Endothelial cell of umbilical vein (primary cell): ENCODE measurements at regions not wholly inside any gene's neighbourhood (a gene's known extent, or its start where the extent isn't known, plus 50 kb on each side); places are given as distances from the start of the nearest gene placed in this dataset.
"Not testable (repeated sequence)": the region's sequence is repeated elsewhere in the genome, so short reads cannot be mapped to it uniquely, and the experiment has no call there.

Experiments used
- EZH2 ChIP-seq: IDR thresholded peaks from 2 replicates; pipeline ENCODE4 v1.6.1; 2012; ENCODE audit warnings: borderline replicate concordance, low read depth, mild to moderate bottlenecking, moderate library complexity, low read length, inconsistent platforms; ENCODE audit not compliant: severe bottlenecking
- JUN ChIP-seq: IDR thresholded peaks from 2 replicates; pipeline ENCODE4 v1.6.1; 2011; ENCODE audit warnings: borderline replicate concordance, low read depth; ENCODE audit not compliant: insufficient read length, insufficient read depth
- MYC ChIP-seq: IDR thresholded peaks from one replicate; pipeline ENCODE4 v1.6.1; 2011; ENCODE audit warnings: mild to moderate bottlenecking, low read depth, low read length
- POLR2A ChIP-seq: IDR thresholded peaks from 2 replicates; pipeline ENCODE4 v1.6.1; 2012; ENCODE audit warnings: low read depth, mild to moderate bottlenecking, control low read depth, low read length
- POLR2AphosphoS5 ChIP-seq: IDR thresholded peaks from 2 replicates; pipeline ENCODE4 v1.6.1; 2012; ENCODE audit warnings: low read depth, mild to moderate bottlenecking, control low read depth, low read length, moderate library complexity; ENCODE audit not compliant: insufficient read depth
- TF ChIP-seq, protein P1 (sequence below), 2 donors: IDR thresholded peaks; 1 replicate in 1 of 2; 2 replicates in 1 of 2; pipeline ENCODE4 v1.5.1; 2011; ENCODE audit warnings: low read length in 2 of 2, mild to moderate bottlenecking in 2 of 2, moderate library complexity in 2 of 2, control low read depth in 1 of 2, inconsistent platforms in 1 of 2, low read depth in 1 of 2; ENCODE audit not compliant: insufficient read depth in 1 of 2; ENCODE audit errors: extremely low read depth in 1 of 2
- TF ChIP-seq, protein P2 (sequence below): IDR thresholded peaks from 2 replicates; pipeline ENCODE4 v1.6.1; 2011; ENCODE audit not compliant: insufficient read depth, insufficient read length

DNA sequence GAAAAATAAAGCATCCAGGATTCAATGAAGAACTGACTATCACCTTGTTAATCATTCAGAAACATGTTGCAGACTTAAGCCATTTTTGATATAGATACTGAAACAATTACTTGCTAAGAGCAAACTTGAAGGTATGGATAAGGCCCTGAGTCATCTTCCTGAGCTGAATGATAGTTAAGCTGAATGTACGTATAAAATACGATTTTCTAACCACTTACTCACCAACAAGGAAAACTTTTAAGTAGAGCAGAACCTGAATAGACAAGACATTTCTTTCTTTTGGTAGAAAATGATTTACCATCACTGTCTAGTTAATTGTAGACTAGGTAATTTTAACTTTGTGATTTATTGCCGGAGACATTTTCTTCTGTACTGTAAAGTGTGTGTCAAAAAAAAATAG lies 261.2 kb downstream of the RTP5 start:
- TF ChIP-seq, protein P1, sequence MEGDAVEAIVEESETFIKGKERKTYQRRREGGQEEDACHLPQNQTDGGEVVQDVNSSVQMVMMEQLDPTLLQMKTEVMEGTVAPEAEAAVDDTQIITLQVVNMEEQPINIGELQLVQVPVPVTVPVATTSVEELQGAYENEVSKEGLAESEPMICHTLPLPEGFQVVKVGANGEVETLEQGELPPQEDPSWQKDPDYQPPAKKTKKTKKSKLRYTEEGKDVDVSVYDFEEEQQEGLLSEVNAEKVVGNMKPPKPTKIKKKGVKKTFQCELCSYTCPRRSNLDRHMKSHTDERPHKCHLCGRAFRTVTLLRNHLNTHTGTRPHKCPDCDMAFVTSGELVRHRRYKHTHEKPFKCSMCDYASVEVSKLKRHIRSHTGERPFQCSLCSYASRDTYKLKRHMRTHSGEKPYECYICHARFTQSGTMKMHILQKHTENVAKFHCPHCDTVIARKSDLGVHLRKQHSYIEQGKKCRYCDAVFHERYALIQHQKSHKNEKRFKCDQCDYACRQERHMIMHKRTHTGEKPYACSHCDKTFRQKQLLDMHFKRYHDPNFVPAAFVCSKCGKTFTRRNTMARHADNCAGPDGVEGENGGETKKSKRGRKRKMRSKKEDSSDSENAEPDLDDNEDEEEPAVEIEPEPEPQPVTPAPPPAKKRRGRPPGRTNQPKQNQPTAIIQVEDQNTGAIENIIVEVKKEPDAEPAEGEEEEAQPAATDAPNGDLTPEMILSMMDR (IDR thresholded peaks at IDR 0.05; ENCODE audit: extremely low read depth in 1 of 2, insufficient read depth in 1 of 2, low read depth in 1 of 2, low read length in 2 of 2) = not testable (repeated sequence)
- TF ChIP-seq POLR2A, EZH2, POLR2AphosphoS5, JUN, MYC: not testable (repeated sequence)
- TF ChIP-seq, protein P2, sequence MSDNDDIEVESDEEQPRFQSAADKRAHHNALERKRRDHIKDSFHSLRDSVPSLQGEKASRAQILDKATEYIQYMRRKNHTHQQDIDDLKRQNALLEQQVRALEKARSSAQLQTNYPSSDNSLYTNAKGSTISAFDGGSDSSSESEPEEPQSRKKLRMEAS = not testable (repeated sequence)
